ENCODE measurements at regions not wholly inside any gene's neighbourhood (a gene's known extent, or its start where the extent isn't known, plus 50 kb on each side); places are given as distances from the start of the nearest gene placed in this dataset.
A peak's percentile ranks its signal among the peaks of the same experiment; 100 is the strongest.

- no peak for FAIRE-seq
- no peak overlapping the region for H3K4me3 ChIP-seq (ENCODE audit: low read depth, low read length)
- TF ChIP-seq CTCF (IDR thresholded peaks at IDR 0.05; ENCODE audit: insufficient read depth, low read length, severe bottlenecking): no peak
- no peaks in the 10 kb centered on the region for H3K27me3 ChIP-seq (ENCODE audit: control insufficient read depth, insufficient read depth, low read length)
- no peak for DNase-seq (ENCODE audit: low read depth)
- H3K36me3 ChIP-seq (ENCODE audit: control insufficient read depth, insufficient read depth, low read length): no peaks in the 10 kb centered on the region
Observed at GRCh38 chr6:147740326-147740725, 231.8 kb downstream of the SAMD5 start.

DNA sequence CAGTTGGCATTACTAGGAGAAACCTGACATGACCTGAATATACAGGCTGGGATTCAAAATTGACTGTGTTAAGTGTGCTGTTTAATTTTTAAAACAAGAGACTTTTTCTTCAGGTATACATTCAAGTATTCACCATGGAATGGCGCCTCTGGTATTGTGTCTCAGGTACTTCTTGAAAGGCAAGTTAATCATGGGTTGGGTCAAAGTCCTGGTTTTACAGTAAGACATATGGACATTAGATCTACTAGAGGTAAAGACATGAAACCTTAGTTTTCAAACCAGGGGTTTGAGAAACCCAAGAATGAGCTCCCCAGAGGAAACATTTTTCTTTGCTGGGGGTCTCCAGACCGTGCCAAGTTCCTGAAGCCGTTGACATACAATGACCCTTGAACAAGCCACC lies 232.4 kb downstream of the SAMD5 start:
- TF ChIP-seq CTCF (IDR thresholded peaks at IDR 0.05; ENCODE audit: insufficient read depth, low read length, severe bottlenecking): no peak
- Histone ChIP-seq H3K4me3 (ENCODE audit: low read depth, low read length) (no peak overlapping the region), H3K36me3 (ENCODE audit: control insufficient read depth, insufficient read depth, low read length) (no peaks in the 10 kb centered on the region), H3K27me3 (ENCODE audit: control insufficient read depth, insufficient read depth, low read length) (no peaks in the 10 kb centered on the region)
- FAIRE-seq (no peak), DNase-seq (ENCODE audit: low read depth) (no peak)

DNA sequence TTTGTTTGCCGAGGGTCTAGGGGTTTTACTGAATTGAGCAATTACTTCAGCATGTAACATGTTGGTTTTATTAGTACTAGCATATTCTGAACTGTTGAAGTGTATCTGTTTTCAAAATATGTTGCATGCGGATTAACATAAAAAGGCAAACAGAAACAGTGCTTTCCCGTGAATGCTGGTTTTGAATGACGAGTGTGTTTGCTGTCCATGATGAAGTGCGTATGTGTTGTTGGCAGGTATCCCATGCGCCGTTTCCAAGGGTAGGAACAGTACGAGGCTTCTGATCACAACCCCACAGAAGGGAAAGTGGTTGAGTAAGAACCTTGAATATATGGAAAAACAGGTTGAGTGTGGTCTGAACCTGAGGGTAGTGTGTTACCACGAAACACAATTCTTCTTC lies 232.9 kb downstream of the SAMD5 start:
- no peak for TF ChIP-seq CTCF (IDR thresholded peaks at IDR 0.05; ENCODE audit: insufficient read depth, low read length, severe bottlenecking)
- Histone ChIP-seq H3K27me3 (ENCODE audit: control insufficient read depth, insufficient read depth, low read length) (no peaks in the 10 kb centered on the region), H3K36me3 (ENCODE audit: control insufficient read depth, insufficient read depth, low read length) (no peaks in the 10 kb centered on the region), H3K4me3 (ENCODE audit: low read depth, low read length) (no peak overlapping the region)
- FAIRE-seq: no peak
- peak; percentile 53 for DNase-seq (ENCODE audit: low read depth)

DNA sequence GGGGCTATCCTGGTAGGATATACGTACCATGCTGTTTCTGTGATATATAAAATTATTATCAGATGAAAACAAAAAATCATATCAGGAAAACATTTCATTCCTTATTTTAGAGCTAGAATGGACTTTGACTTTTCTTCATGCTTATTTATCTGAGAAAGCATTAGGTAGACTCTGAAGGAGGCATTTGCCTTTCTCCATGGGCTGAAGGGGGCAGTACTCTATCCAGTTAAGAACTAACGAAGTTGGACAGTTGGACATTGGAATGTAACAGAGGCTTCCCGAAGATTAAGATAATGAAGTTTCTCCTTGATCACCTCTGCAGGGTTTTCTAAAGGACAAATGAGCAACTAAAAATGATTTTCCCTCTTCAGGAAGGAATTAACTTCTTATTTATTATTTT lies 233.9 kb downstream of the SAMD5 start:
- TF ChIP-seq CTCF (IDR thresholded peaks at IDR 0.05; ENCODE audit: insufficient read depth, low read length, severe bottlenecking): no peak
- no peak overlapping the region for H3K4me3 ChIP-seq (ENCODE audit: low read depth, low read length)
- no peak for FAIRE-seq

DNA sequence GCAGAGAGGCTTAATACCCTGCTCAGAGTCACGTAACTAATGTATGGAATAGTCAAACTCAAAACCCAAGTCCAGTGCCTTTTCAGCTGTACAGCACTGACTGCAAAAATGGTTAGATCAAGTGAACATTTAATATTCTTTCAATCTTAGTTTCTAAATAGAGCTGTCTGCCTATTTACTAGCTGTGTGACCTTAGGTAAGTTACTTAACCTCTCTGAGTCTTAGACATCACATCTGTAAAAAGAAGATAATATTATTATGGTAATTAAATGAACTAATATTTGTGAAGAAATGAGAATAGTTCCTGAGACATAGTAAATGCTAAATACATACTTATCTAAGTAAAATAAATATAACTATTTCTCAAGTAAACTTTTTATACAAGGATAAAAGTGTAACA lies 235.5 kb downstream of the SAMD5 start:
- Histone ChIP-seq H3K27me3 (ENCODE audit: control insufficient read depth, insufficient read depth, low read length) (no peaks in the 10 kb centered on the region), H3K4me3 (ENCODE audit: low read depth, low read length) (no peak overlapping the region), H3K36me3 (ENCODE audit: control insufficient read depth, insufficient read depth, low read length) (no peaks in the 10 kb centered on the region)
- TF ChIP-seq CTCF (IDR thresholded peaks at IDR 0.05; ENCODE audit: insufficient read depth, low read length, severe bottlenecking): no peak
- DNase-seq (ENCODE audit: low read depth): no peak
- no peak for FAIRE-seq

More for the DNA sequence above, 233.9 kb downstream of the SAMD5 start:
- Histone ChIP-seq H3K27me3 (ENCODE audit: control insufficient read depth, insufficient read depth, low read length) (no peaks in the 10 kb centered on the region), H3K36me3 (ENCODE audit: control insufficient read depth, insufficient read depth, low read length) (no peaks in the 10 kb centered on the region)
- no peak for DNase-seq (ENCODE audit: low read depth)

- Histone ChIP-seq H3K27me3 (ENCODE audit: control insufficient read depth, insufficient read depth, low read length) (no peaks in the 10 kb centered on the region), H3K36me3 (ENCODE audit: control insufficient read depth, insufficient read depth, low read length) (no peaks in the 10 kb centered on the region), H3K4me3 (ENCODE audit: low read depth, low read length) (no peak overlapping the region)
- FAIRE-seq: no peak
- DNase-seq (ENCODE audit: low read depth): no peak
- TF ChIP-seq CTCF (IDR thresholded peaks at IDR 0.05; ENCODE audit: insufficient read depth, low read length, severe bottlenecking): no peak
Observed at GRCh38 chr6:147749331-147749730, 240.8 kb downstream of the SAMD5 start.

All from bronchial epithelial cell (primary cell).